ENCODE measurements at regions not wholly inside any gene's neighbourhood (a gene's known extent, or its start where the extent isn't known, plus 50 kb on each side); places are given as distances from the start of the nearest gene placed in this dataset.

DNA sequence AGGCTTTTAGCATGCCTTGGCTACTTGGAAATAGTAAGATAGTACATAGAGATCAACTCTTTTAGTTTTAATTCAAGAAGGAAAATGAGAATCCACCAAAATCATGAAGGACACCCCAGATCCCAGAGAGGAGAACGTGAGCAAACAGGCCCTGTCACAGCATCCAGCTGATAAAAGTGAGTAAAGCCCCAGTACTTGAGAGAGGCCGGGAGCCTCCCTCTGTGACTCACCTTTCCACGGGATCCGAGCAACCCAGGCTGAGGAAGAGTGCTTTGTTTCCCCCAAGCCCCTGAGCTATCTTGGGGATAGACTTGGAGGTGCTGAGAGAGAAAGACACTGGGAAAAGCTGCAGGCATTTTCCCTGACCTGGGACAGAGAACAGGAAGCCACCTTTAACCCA, 238.6 kb downstream of the DUSP10 start:
- DNase-seq, result no peak
- H3K27ac ChIP-seq, result no peak overlapping the region
- H3K36me3 ChIP-seq, result no peaks in the 10 kb centered on the region
- no peak for TF ChIP-seq CTCF (IDR thresholded peaks at IDR 0.05; ENCODE audit: low read depth, low read length)
- no peak overlapping the region for H3K4me3 ChIP-seq (ENCODE audit: low read depth, low read length)
- H3K9me3 ChIP-seq (ENCODE audit: severe bottlenecking), result no peaks in the 10 kb centered on the region
- H3K27me3 ChIP-seq (ENCODE audit: insufficient read depth, low read depth, severe bottlenecking), result no peaks in the 10 kb centered on the region

GRCh38 chr1:221509575-221510355, 232.1 kb downstream of the DUSP10 start:
- no peaks in the 10 kb centered on the region for H3K27me3 ChIP-seq (ENCODE audit: insufficient read depth, low read depth, severe bottlenecking)
- no peaks in the 10 kb centered on the region for H3K36me3 ChIP-seq
- H3K27ac ChIP-seq, result no peak overlapping the region
- TF ChIP-seq CTCF (IDR thresholded peaks at IDR 0.05; ENCODE audit: low read depth, low read length), result no peak
- DNase-seq, result no peak
- no peaks in the 10 kb centered on the region for H3K9me3 ChIP-seq (ENCODE audit: severe bottlenecking)
- H3K4me3 ChIP-seq (ENCODE audit: low read depth, low read length), result no peak overlapping the region

GRCh38 chr1:221510793-221511503, 230.9 kb downstream of the DUSP10 start:
- Histone ChIP-seq H3K4me3 (ENCODE audit: low read depth, low read length) (no peak overlapping the region), H3K27me3 (ENCODE audit: insufficient read depth, low read depth, severe bottlenecking) (no peaks in the 10 kb centered on the region), H3K36me3 (no peaks in the 10 kb centered on the region), H3K27ac (no peak overlapping the region), H3K9me3 (ENCODE audit: severe bottlenecking) (no peaks in the 10 kb centered on the region)
- TF ChIP-seq CTCF (IDR thresholded peaks at IDR 0.05; ENCODE audit: low read depth, low read length), result no peak
- DNase-seq, result no peak

- peak; percentile 4 for DNase-seq
- Histone ChIP-seq H3K36me3 (no peaks in the 10 kb centered on the region), H3K9me3 (ENCODE audit: severe bottlenecking) (no peaks in the 10 kb centered on the region), H3K27me3 (ENCODE audit: insufficient read depth, low read depth, severe bottlenecking) (no peaks in the 10 kb centered on the region), H3K27ac (no peak overlapping the region), H3K4me3 (ENCODE audit: low read depth, low read length) (no peak overlapping the region)
- TF ChIP-seq CTCF (IDR thresholded peaks at IDR 0.05; ENCODE audit: low read depth, low read length), result no peak
Measured at GRCh38 chr1:221511797-221512196, 230.1 kb downstream of the DUSP10 start.

DNA sequence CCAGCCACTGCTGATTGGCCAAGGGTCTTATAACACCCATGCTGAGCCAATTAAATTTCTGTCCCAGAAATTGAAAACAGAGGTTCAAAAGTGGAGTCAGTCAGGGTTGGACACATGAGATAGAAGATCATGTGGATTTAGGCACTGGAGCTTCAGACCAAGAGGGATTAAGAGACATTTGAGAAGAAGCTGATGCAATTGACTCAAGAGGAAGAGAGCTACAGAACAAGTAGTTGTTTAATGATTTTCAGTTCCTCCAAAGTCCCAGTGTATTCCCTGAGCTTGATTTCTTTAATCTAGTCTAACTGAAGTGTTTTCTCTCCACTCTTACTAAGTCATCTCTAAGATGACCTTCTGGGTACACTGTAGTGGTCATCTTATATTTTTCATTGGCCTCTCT, 227.1 kb downstream of the DUSP10 start:
- no peak for DNase-seq
- no peak for TF ChIP-seq CTCF (IDR thresholded peaks at IDR 0.05; ENCODE audit: low read depth, low read length)
- H3K27me3 ChIP-seq (ENCODE audit: insufficient read depth, low read depth, severe bottlenecking), result no peaks in the 10 kb centered on the region
- H3K27ac ChIP-seq, result no peak overlapping the region
- no peaks in the 10 kb centered on the region for H3K36me3 ChIP-seq
- no peak overlapping the region for H3K4me3 ChIP-seq (ENCODE audit: low read depth, low read length)
- H3K9me3 ChIP-seq (ENCODE audit: severe bottlenecking), result no peaks in the 10 kb centered on the region
